Activated CD8-positive, alpha-beta T cell treated with anti-CD3 and anti-CD28 coated beads for 36 hours (primary cell): ENCODE measurements at regions not wholly inside any gene's neighbourhood (a gene's known extent, or its start where the extent isn't known, plus 50 kb on each side); places are given as distances from the start of the nearest gene placed in this dataset.
"Not testable (repeated sequence)": the region's sequence is repeated elsewhere in the genome, so short reads cannot be mapped to it uniquely, and the experiment has no call there.

Experiments used
- ATAC-seq: fragments of 200-7000 bp; cut with Tn5 transposase; one replicate; pipeline ENCODE4 v1.10.0; 2021; ENCODE audit warnings: mild to moderate bottlenecking, moderate library complexity
- CTCF ChIA-PET: fragments of 350-600 bp; sonication (Branson Sonifier 250); formaldehyde crosslinking; loops from one replicate; lab custom pipeline; 2021; ENCODE audit warnings: antibody characterized with exemption; lab: Charles Lee
- POLR2A ChIA-PET: fragments of 350-600 bp; sonication (Branson Sonifier 250); formaldehyde crosslinking; loops from one replicate; lab custom pipeline; 2021; ENCODE audit warnings: antibody characterized with exemption; lab: Charles Lee
- DNase-seq: peaks from one replicate; pipeline ENCODE4 v3.0.0-alpha.2; 2020
- H3K27ac Mint-ChIP-seq: one replicate; pipeline ENCODE4 v1.8.0; 2021; ENCODE audit warnings: mild to moderate bottlenecking, mixed read lengths
- H3K27me3 Mint-ChIP-seq: one replicate; pipeline ENCODE4 v1.8.0; 2021; ENCODE audit warnings: mixed read lengths
- H3K36me3 Mint-ChIP-seq: one replicate; pipeline ENCODE4 v1.8.0; 2021; ENCODE audit warnings: low read depth, mixed read lengths
- H3K4me1 Mint-ChIP-seq: one replicate; pipeline ENCODE4 v1.8.0; 2021; ENCODE audit warnings: low read depth, mixed read lengths
- H3K4me3 Mint-ChIP-seq: one replicate; pipeline ENCODE4 v1.8.0; 2021; ENCODE audit warnings: mild to moderate bottlenecking, moderate library complexity, mixed read lengths
- H3K9me3 Mint-ChIP-seq: one replicate; pipeline ENCODE4 v1.8.0; 2021; ENCODE audit warnings: mixed read lengths
- intact Hi-C: fragments of 100-400 bp; cut with micrococcal nuclease; formaldehyde crosslinking; loops from one replicate; pipeline ENCODE4 v1.10.0; 2022
- TF ChIP-seq, protein P1 (sequence below): fragments of 200-600 bp; IDR thresholded peaks from one replicate; pipeline ENCODE4 v1.8.0; 2022; ENCODE audit warnings: antibody characterized with exemption, mild to moderate bottlenecking

- no peaks in the 10 kb centered on the region for H3K27me3 Mint-ChIP-seq
- H3K4me3 Mint-ChIP-seq = no peak overlapping the region
- TF ChIP-seq, protein P1, sequence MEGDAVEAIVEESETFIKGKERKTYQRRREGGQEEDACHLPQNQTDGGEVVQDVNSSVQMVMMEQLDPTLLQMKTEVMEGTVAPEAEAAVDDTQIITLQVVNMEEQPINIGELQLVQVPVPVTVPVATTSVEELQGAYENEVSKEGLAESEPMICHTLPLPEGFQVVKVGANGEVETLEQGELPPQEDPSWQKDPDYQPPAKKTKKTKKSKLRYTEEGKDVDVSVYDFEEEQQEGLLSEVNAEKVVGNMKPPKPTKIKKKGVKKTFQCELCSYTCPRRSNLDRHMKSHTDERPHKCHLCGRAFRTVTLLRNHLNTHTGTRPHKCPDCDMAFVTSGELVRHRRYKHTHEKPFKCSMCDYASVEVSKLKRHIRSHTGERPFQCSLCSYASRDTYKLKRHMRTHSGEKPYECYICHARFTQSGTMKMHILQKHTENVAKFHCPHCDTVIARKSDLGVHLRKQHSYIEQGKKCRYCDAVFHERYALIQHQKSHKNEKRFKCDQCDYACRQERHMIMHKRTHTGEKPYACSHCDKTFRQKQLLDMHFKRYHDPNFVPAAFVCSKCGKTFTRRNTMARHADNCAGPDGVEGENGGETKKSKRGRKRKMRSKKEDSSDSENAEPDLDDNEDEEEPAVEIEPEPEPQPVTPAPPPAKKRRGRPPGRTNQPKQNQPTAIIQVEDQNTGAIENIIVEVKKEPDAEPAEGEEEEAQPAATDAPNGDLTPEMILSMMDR = no peak
- no peaks in the 10 kb centered on the region for H3K36me3 Mint-ChIP-seq
- ChIA-PET CTCF (no interaction called here), POLR2A (no interaction called here)
- no peak for ATAC-seq
- H3K9me3 Mint-ChIP-seq = no peaks in the 10 kb centered on the region
- H3K27ac Mint-ChIP-seq = no peak overlapping the region
- intact Hi-C loops = no loop called here
- DNase-seq = no peak
- H3K4me1 Mint-ChIP-seq = no peaks in the 10 kb centered on the region
These were observed 110.5 kb upstream of the FAM47C start for GRCh38 chrX:36897690-36898089.

DNA sequence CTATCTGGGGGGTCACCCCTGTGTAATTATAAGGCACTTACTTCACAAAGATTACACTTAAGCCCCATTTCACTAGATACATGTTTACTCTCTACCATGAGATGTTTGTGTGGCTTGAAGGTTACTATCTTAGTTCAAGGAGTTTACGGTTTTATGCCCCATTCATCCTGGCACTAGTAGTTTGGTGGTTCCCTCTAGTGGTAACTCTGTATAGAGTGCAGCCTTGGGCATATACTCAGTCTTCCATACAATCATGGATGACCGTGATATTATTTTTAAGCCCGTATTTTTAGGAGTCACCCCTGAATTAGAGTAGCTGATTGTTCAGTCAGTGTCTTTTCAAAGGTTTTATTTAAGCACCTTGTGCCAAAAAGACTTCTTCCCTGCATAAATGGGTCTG is 109.9 kb upstream of the FAM47C start:
- TF ChIP-seq, protein P1 = no peak

DNA sequence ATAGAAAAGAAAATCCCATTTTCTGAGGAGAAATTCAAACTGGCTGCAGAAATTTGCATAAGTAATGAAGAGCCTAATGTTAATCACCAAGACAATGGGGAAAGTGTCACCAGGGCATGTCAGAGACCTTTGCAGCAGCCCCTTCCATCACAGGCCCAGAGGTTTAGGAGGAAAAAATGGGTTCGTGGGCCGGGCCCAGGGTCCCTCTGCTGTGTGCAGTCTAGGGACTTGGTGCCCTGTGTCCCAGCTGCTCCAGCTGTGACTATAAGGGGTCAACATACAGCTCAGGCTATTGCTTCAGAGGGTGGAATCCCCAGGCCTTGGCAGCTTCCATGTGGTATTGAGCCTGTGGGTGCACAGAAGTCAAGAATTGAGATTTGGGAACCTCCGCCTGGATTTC is 103.6 kb upstream of the FAM47C start:
- H3K36me3 Mint-ChIP-seq, intact Hi-C loops, H3K27ac Mint-ChIP-seq, ATAC-seq, H3K27me3 Mint-ChIP-seq, H3K4me1 Mint-ChIP-seq, H3K9me3 Mint-ChIP-seq, CTCF ChIA-PET, POLR2A ChIA-PET, H3K4me3 Mint-ChIP-seq, DNase-seq: not testable (repeated sequence)

More for the DNA sequence above, 109.9 kb upstream of the FAM47C start:
- H3K9me3 Mint-ChIP-seq = no peaks in the 10 kb centered on the region
- no peaks in the 10 kb centered on the region for H3K36me3 Mint-ChIP-seq
- H3K27me3 Mint-ChIP-seq = no peaks in the 10 kb centered on the region
- ChIA-PET CTCF (no interaction called here), POLR2A (no interaction called here)
- ATAC-seq (no peak), DNase-seq (no peak)
- no peak overlapping the region for H3K27ac Mint-ChIP-seq
- intact Hi-C loops = no loop called here
- no peak overlapping the region for H3K4me3 Mint-ChIP-seq
- H3K4me1 Mint-ChIP-seq = no peaks in the 10 kb centered on the region

- intact Hi-C loops = no loop called here
- no peak overlapping the region for H3K27ac Mint-ChIP-seq
- TF ChIP-seq, protein P1 = peak; percentile 27
- H3K4me1 Mint-ChIP-seq = no peaks in the 10 kb centered on the region
- H3K9me3 Mint-ChIP-seq = no peaks in the 10 kb centered on the region
- H3K27me3 Mint-ChIP-seq = no peaks in the 10 kb centered on the region
- no peak for ATAC-seq
- ChIA-PET CTCF (interaction anchor here (1.3 kb wide), 1 partner anchor 1017 kb away, joined by 3 read pairs; no protein-coding TSS in a partner anchor), POLR2A (no interaction called here)
- H3K4me3 Mint-ChIP-seq = no peak overlapping the region
- no peak for DNase-seq
- H3K36me3 Mint-ChIP-seq = no peaks in the 10 kb centered on the region
These were observed 99.1 kb upstream of the FAM47C start for GRCh38 chrX:36908801-36909675.

DNA sequence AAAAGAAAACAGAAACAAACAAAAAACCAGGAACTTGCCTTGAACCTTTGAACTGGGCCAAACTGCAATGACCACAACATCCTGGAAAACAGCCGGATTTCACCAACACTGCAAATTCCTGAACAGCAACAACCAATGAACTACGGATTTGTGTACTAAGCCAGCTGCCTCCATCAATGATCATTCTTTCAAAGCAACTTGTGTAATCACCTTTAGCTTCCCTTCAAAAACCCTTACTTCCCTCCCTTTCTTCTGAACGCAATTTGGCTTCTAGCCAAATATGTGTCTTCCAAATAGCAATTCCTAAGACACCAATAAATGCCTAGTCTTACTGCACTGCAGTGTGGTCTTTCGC is 98.5 kb upstream of the FAM47C start:
- ChIA-PET POLR2A (no interaction called here), CTCF (interaction anchor here (0.5 to 1.3 kb wide), 2 partner anchors 892 to 1018 kb away, joined by 3 read pairs; no protein-coding TSS in a partner anchor)
- TF ChIP-seq, protein P1 = no peak
- ATAC-seq (no peak), DNase-seq (no peak)
- no peaks in the 10 kb centered on the region for H3K9me3 Mint-ChIP-seq
- no peak overlapping the region for H3K4me3 Mint-ChIP-seq
- H3K27me3 Mint-ChIP-seq = no peaks in the 10 kb centered on the region
- no peaks in the 10 kb centered on the region for H3K36me3 Mint-ChIP-seq
- H3K4me1 Mint-ChIP-seq = no peaks in the 10 kb centered on the region
- intact Hi-C loops = no loop called here
- H3K27ac Mint-ChIP-seq = no peak overlapping the region
